Ectodermal cell (in vitro differentiated cells): ENCODE measurements at regions not wholly inside any gene's neighbourhood (a gene's known extent, or its start where the extent isn't known, plus 50 kb on each side); places are given as distances from the start of the nearest gene placed in this dataset.
"Not testable (repeated sequence)": the region's sequence is repeated elsewhere in the genome, so short reads cannot be mapped to it uniquely, and the experiment has no call there.

Experiments used
- H3K27ac ChIP-seq: 2 replicates; pipeline ENCODE4 v1.7.0; 2013; ENCODE audit warnings: mild to moderate bottlenecking, low read depth, low read length; ENCODE audit not compliant: insufficient read depth, poor library complexity, severe bottlenecking
- H3K27me3 ChIP-seq: 2 replicates; pipeline ENCODE4 v1.7.0; 2013; ENCODE audit warnings: mild to moderate bottlenecking, low read length; ENCODE audit not compliant: insufficient read depth, control insufficient read depth, poor library complexity, severe bottlenecking
- H3K36me3 ChIP-seq: one replicate; pipeline ENCODE4 v1.7.0; 2013; ENCODE audit warnings: low read length; ENCODE audit not compliant: control insufficient read depth, insufficient read depth
- H3K4me1 ChIP-seq: one replicate; pipeline ENCODE4 v1.7.0; 2013; ENCODE audit warnings: low read length; ENCODE audit not compliant: control insufficient read depth, insufficient read depth
- H3K4me3 ChIP-seq: 2 replicates; pipeline ENCODE4 v1.7.0; 2013; ENCODE audit warnings: low read depth, low read length, control low read depth; ENCODE audit not compliant: insufficient read depth
- H3K9me3 ChIP-seq: 2 replicates; pipeline ENCODE4 v1.7.0; 2013; ENCODE audit warnings: mild to moderate bottlenecking, low read length, moderate library complexity; ENCODE audit not compliant: control insufficient read depth
- WGBS, 2 experiments: methylation state at CpG; one replicate each; pipeline ENCODE4 v1.1.7; 2013; ENCODE audit warnings: missing lambda C conversion rate in 2 of 2; 5-methylcytosine and 5-hydroxymethylcytosine counted together

DNA sequence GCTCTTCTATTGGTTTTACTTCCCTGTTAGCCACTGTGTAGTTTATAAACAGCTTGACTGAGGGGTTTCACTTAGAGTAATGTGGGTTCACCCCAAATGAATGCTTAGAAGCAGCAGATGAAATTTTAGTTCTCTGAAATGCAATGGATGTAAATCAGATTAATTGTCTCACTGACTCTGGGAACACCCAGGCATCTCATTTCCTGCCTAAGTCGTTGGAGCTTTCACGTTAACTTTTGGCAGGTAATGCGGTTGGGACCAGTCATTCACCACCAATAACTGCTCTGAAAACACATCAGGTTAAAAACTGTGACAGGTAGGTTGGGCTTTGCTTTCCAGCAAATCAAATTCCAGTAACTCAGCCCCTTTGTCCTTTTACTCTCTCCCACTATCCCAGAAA is 775.4 kb downstream of the NTRK3 start:
- no peaks in the 10 kb centered on the region for H3K36me3 ChIP-seq

DNA sequence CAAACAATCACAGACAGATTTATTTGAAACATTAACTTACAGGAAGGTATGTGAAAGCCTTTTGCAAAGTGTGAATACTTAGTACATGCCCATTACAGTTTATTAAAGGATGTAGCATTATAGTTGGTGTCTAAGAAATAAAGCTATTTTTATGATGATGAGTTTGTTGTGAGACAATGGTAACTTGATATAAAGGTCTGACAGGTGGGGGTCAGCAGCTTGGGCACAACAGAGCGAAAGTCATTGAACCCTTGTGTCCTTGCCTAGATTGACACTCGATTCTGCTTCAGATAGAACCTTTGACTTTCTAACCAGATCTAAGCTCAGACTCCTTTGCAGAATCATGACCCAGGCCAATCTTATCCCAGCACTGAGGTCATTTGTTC is 777.9 kb downstream of the NTRK3 start:
- WGBS, 2 experiments, result 90 to 97% methylated on average over 2 of the region's 2 CpGs
- Histone ChIP-seq H3K9me3 (no peaks in the 10 kb centered on the region), H3K27ac (no peak overlapping the region), H3K36me3 (no peaks in the 10 kb centered on the region), H3K4me3 (no peak overlapping the region), H3K27me3 (no peaks in the 10 kb centered on the region), H3K4me1 (peaks cover 11% of the 10 kb centered on the region)

More for the DNA sequence above, 775.4 kb downstream of the NTRK3 start:
- no peaks in the 10 kb centered on the region for H3K9me3 ChIP-seq
- no peak overlapping the region for H3K4me3 ChIP-seq
- peaks cover 11% of the 10 kb centered on the region for H3K4me1 ChIP-seq
- H3K27ac ChIP-seq, result no peak overlapping the region
- 86 to 89% methylated on average over 3 of the region's 3 CpGs for WGBS, 2 experiments
- no peaks in the 10 kb centered on the region for H3K27me3 ChIP-seq

DNA sequence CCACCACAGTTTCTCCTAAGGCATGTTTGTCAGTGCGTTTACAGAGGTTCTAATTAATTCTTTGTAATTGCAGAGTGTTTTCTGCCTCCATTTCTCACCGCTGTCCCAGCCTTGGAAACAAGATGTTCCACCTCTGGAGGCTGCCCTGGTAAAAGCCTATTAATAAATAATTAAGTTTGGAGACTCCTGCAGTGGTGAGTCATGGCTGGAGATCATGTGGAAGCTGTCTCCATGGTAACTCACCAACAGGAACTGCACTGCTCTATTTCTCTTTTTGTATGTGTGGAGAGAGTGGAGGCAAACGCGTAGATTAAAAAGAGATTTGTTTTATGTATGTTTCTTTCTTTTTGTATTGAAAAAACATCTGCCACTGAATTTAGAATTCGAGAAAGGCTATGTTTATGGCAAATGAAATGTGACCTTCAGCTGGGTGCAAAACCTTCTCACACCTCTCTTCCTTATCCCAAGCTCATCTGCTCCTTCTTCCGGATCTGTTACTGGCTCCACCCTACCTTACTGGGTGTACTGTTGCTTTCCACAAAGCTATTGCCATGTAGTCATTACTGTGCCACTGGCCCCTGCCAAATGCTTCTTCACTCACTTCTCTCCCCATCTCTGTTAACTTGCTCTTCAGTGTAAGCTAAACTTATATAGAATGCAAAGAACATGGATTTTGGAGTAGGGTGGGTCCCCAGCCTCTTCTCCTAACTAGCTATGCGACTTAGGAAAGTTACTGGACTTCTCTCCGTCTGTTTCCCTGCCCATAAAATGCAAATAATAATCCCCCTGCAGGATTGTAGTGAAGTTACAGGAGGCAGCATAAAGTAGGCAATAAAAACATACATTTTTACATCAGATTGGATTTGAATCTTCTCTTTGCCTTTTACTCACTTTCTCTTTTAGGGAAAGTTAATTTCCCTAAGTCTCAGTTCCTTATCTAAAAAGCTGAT is 778.5 kb downstream of the NTRK3 start:
- 66 to 74% methylated on average over 7 to 8 of the region's 8 CpGs for WGBS, 2 experiments
- Histone ChIP-seq H3K27me3 (no peaks in the 10 kb centered on the region), H3K4me1 (peaks cover 11% of the 10 kb centered on the region), H3K9me3 (no peaks in the 10 kb centered on the region), H3K27ac (peak overlapping the region; percentile 45), H3K36me3 (no peaks in the 10 kb centered on the region), H3K4me3 (no peak overlapping the region)

DNA sequence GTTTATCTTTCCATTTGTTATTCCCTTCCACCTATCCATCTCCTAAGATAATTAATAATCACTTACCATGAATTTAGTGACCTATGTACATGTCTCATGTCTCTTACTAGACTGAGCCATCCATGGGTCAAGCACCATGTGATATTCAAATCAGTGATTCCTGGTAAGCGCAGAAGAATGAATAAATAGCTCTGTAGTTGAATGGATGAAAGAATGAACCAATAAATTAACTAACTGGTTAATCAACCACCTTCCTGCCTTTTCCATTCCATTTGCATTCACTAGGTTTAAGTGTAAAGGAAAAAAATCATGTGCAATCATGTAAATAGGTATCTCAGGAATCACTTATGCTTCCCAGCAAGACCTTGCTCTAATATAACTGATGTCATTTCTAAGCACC is 779.5 kb downstream of the NTRK3 start:
- H3K36me3 ChIP-seq, result no peaks in the 10 kb centered on the region
- no peak overlapping the region for H3K27ac ChIP-seq
- H3K4me1 ChIP-seq, result peaks cover 11% of the 10 kb centered on the region
- H3K4me3 ChIP-seq, result no peak overlapping the region
- WGBS, 2 experiments, result 100% methylated on average over 1 of the region's 1 CpG
- no peaks in the 10 kb centered on the region for H3K9me3 ChIP-seq
- no peaks in the 10 kb centered on the region for H3K27me3 ChIP-seq

DNA sequence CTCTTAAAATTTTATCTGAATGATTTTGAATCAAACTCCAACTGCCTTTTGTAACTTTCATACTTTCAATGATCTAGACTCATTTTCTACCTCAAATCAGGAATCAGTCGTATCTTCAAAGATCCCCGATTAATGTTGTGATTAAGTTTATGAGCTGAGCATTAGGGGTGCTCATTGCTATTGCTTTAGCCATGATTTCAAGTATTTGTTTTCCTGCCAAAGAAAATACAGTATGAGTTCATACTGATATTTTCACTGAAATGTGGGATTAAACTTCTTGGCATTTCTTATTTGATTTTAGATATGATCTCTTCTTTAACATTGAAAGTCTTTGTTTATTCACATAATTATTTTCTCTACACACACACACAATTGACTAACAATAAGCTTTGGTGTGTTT is 785.6 kb downstream of the NTRK3 start:
- 97 to 100% methylated on average over 2 of the region's 2 CpGs for WGBS, 2 experiments

DNA sequence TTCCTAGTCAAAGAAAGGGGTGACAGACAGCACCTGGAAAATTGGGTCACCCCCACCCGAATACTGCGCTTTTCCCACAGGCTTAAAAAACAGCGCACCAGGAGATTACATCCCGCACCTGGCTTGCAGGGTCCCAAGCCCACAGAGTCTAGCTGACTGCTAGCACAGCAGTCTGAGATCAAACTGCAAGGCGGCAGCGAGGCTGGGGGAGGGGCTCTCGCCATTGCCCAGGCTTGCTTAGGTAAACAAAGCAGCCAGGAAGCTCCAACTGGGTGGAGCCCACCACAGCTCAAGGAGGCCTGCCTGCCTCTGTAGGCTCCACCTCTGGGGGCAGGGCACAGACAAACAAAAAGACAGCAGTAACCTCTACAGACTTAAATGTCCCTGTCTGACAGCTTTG is 792.6 kb downstream of the NTRK3 start:
- H3K27me3 ChIP-seq, H3K36me3 ChIP-seq, H3K4me1 ChIP-seq, H3K9me3 ChIP-seq, H3K27ac ChIP-seq, H3K4me3 ChIP-seq: not testable (repeated sequence)
- WGBS, 2 experiments, result 69 to 73% methylated on average over 6 of the region's 7 CpGs

More for the DNA sequence above, 785.6 kb downstream of the NTRK3 start:
- Histone ChIP-seq H3K36me3 (no peaks in the 10 kb centered on the region), H3K27ac (no peak overlapping the region), H3K4me1 (no peaks in the 10 kb centered on the region), H3K4me3 (no peak overlapping the region), H3K9me3 (no peaks in the 10 kb centered on the region), H3K27me3 (no peaks in the 10 kb centered on the region)

DNA sequence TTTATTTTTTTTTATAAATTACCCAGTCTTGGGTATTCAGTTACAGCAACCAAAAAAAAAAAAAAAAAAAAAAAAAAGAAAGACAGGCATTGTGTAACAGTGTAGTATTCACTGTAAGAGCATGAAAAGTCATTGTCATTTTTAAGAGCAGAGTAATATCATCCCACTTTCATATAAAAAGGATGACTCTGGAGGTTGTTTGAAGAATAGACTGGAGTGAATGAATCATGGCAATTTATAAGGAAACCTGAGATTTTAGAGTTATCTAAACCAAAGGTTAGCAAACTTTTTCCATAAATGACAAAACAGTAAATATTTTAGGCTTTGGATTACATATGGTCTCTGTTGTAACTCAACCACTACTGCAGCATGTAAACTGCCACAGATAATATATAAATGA is 794.9 kb downstream of the NTRK3 start:
- Histone ChIP-seq H3K9me3 (no peaks in the 10 kb centered on the region), H3K27ac (no peak overlapping the region), H3K4me1 (no peaks in the 10 kb centered on the region), H3K4me3 (no peak overlapping the region), H3K27me3 (no peaks in the 10 kb centered on the region), H3K36me3 (no peaks in the 10 kb centered on the region)

DNA sequence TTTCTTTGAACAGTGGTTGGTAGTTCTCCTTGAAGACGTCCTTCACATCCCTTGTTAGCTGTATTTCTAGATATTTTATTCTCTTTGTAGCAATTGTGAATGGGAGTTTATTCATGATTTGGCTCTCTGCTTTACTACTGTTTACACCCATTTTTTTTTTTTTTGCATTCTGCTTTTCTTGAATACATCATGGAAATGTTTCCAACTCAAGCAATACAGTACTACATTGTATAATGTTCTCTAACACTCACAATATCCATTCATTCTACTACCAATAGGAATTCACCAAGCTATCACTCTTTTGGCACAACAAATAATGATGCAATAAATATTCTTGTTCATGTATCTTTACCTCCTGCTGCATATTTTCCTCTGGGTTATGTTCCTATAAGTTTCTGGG is 801.7 kb downstream of the NTRK3 start:
- Histone ChIP-seq H3K4me3 (no peak overlapping the region), H3K27me3 (no peaks in the 10 kb centered on the region), H3K9me3 (no peaks in the 10 kb centered on the region), H3K4me1 (no peaks in the 10 kb centered on the region), H3K36me3 (no peaks in the 10 kb centered on the region), H3K27ac (no peak overlapping the region)
- WGBS, 2 experiments, result 100% methylated on average over 1 of the region's 1 CpG; no CpG with 5 or more reads in 1 of the 2 experiments

DNA sequence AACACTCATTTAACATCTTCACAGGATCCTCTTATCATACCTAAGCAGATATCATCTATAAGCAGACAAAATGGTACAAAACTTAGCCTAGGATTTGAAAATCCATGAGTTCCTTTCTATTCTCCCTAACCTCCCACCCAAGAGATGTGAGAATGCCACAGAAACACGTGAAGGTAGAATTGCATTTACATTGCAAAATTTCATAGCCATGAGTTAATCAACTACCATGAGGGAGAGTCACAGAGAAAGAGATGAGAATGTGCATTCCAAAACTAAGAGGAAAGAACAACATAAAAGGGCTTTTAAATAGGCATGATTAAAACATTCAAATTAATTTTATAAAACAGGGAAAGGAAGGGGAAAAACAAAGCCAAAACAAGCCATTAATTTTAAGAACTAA is 806.2 kb downstream of the NTRK3 start:
- WGBS, 2 experiments, result 29 to 36% methylated on average over 1 of the region's 1 CpG
- Histone ChIP-seq H3K27ac (no peak overlapping the region), H3K4me1 (no peaks in the 10 kb centered on the region), H3K9me3 (no peaks in the 10 kb centered on the region), H3K27me3 (no peaks in the 10 kb centered on the region), H3K36me3 (no peaks in the 10 kb centered on the region), H3K4me3 (no peak overlapping the region)

DNA sequence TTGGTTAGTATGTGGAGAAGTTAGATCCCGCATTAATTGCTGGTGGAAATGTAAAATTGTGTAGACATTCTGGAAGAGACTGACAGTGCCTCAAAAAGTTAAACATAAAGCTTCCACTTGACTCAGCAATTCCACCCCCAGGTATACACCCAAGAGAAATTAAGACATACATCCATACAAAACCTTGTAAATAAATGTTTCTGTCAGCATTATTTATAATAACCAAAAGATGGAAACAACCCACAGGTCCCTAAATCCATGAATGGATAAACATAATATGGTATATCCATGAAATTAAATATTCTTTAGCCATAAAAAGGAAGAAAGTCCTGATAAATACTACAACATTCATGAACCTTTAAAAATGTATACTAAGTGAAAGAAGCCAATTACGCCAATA is 817.4 kb downstream of the NTRK3 start:
- Histone ChIP-seq H3K9me3 (no peaks in the 10 kb centered on the region), H3K27ac (no peak overlapping the region), H3K36me3 (no peaks in the 10 kb centered on the region), H3K4me1 (no peaks in the 10 kb centered on the region), H3K27me3 (no peaks in the 10 kb centered on the region), H3K4me3 (no peak overlapping the region)
- 80 to 94% methylated on average over 1 to 2 of the region's 2 CpGs for WGBS, 2 experiments
